B cell (primary cell): ENCODE measurements at regions not wholly inside any gene's neighbourhood (a gene's known extent, or its start where the extent isn't known, plus 50 kb on each side); places are given as distances from the start of the nearest gene placed in this dataset.

Source experiments
- ATAC-seq: fragments of 200-7000 bp; cut with Tn5 transposase; one replicate; pipeline ENCODE4 v1.10.0; 2021; ENCODE audit warnings: low read depth, mild to moderate bottlenecking, moderate number of reproducible peaks, moderate library complexity
- CTCF ChIA-PET: fragments of 350-600 bp; sonication (Branson Sonifier 250); formaldehyde crosslinking; loops from one replicate; lab custom pipeline; 2021; ENCODE audit warnings: antibody characterized with exemption, inconsistent platforms; lab: Charles Lee
- POLR2A ChIA-PET: fragments of 350-600 bp; sonication (Branson Sonifier 250); formaldehyde crosslinking; loops from one replicate; lab custom pipeline; 2021; ENCODE audit warnings: antibody characterized with exemption; lab: Charles Lee
- DNase-seq: peaks from one replicate; pipeline ENCODE4 v3.0.0; 2013
- H2AFZ ChIP-seq: 2 replicates; pipeline ENCODE4 v1.6.1; 2012; ENCODE audit warnings: mild to moderate bottlenecking, low read depth, low read length; ENCODE audit not compliant: insufficient read depth, poor library complexity, severe bottlenecking
- H3K27ac ChIP-seq, 2 donors: 1 replicate in 1 of 2; 2 replicates in 1 of 2; pipeline ENCODE4 v1.5.1; 2012 to 2013; ENCODE audit warnings: low read length in 2 of 2, mild to moderate bottlenecking in 2 of 2, moderate library complexity in 1 of 2
- H3K27me3 ChIP-seq, 4 experiments: fragments of 200-600 bp in 1 of 4; sonication (generic) in 1 of 4; replicated peaks in 1 of 4; 1 replicate in 2 of 4; 2 replicates in 2 of 4; pipeline versions ENCODE4 v1.6.1 to v1.7.0; 2013 to 2016; ENCODE audit warnings: low read length in 3 of 4, mild to moderate bottlenecking in 2 of 4, mixed read lengths in 1 of 4, moderate library complexity in 1 of 4; ENCODE audit not compliant: insufficient read depth in 4 of 4, control insufficient read depth in 3 of 4; ENCODE audit errors: control extremely low read depth in 1 of 4
- H3K36me3 ChIP-seq, 2 experiments: replicated peaks in 1 of 2; 1 replicate in 1 of 2; 2 replicates in 1 of 2; pipeline versions ENCODE4 v1.6.1 to v1.7.1; 2013; ENCODE audit warnings: low read length in 1 of 2; ENCODE audit not compliant: insufficient read depth in 2 of 2, control insufficient read depth in 1 of 2; ENCODE audit errors: control extremely low read depth in 1 of 2, extremely low read depth in 1 of 2
- H3K4me1 ChIP-seq, 2 donors: fragments of 200-600 bp in 1 of 2; sonication (generic) in 1 of 2; 1 replicate in 1 of 2; 2 replicates in 1 of 2; pipeline versions ENCODE4 v1.5.1 to v1.6.1; 2013 to 2017; ENCODE audit warnings: low read length in 2 of 2; ENCODE audit not compliant: control insufficient read depth in 2 of 2, insufficient read depth in 2 of 2
- H3K4me2 ChIP-seq: replicated peaks from 2 replicates; pipeline ENCODE3; 2012; ENCODE audit warnings: mild to moderate bottlenecking, low read depth, low read length; ENCODE audit not compliant: poor library complexity, severe bottlenecking
- H3K4me3 ChIP-seq, 5 experiments: fragments of 200-600 bp in 1 of 5; sonication (generic) in 1 of 5; 1 replicate in 3 of 5; 2 replicates in 2 of 5; pipeline versions ENCODE4 v1.5.1 to v1.7.0; 2011 to 2016; ENCODE audit warnings: low read length in 4 of 5, mild to moderate bottlenecking in 4 of 5, low read depth in 2 of 5, control low read depth in 1 of 5, moderate library complexity in 1 of 5; ENCODE audit not compliant: insufficient read depth in 1 of 5; ENCODE audit errors: control extremely low read depth in 1 of 5, extremely low read depth in 1 of 5
- H3K79me2 ChIP-seq: fragments of 200-600 bp; sonication (generic); one replicate; pipeline ENCODE4 v1.6.0; 2016; ENCODE audit warnings: low read length; ENCODE audit not compliant: control insufficient read depth, insufficient read depth
- H3K9ac ChIP-seq: fragments of 200-600 bp; sonication (generic); 2 replicates; pipeline ENCODE4 v1.6.1; 2017; ENCODE audit warnings: mild to moderate bottlenecking, low read length, moderate library complexity
- H3K9me3 ChIP-seq, 3 donors: one replicate each; pipeline versions ENCODE4 v1.6.1 to v1.7.1; 2013; ENCODE audit warnings: low read length in 2 of 3; ENCODE audit not compliant: control insufficient read depth in 2 of 3, insufficient read depth in 1 of 3; ENCODE audit errors: control extremely low read depth in 1 of 3
- H4K20me1 ChIP-seq: 2 replicates; pipeline ENCODE4 v1.6.0; 2012; ENCODE audit warnings: mild to moderate bottlenecking, low read length; ENCODE audit not compliant: insufficient read depth, control insufficient read depth, poor library complexity, severe bottlenecking
- H3K27ac Mint-ChIP-seq: one replicate; pipeline ENCODE4 v1.8.0; 2021; ENCODE audit warnings: mixed read lengths
- H3K27me3 Mint-ChIP-seq: one replicate; pipeline ENCODE4 v1.8.0; 2021; ENCODE audit warnings: mixed read lengths
- H3K4me1 Mint-ChIP-seq: one replicate; pipeline ENCODE4 v1.8.0; 2021; ENCODE audit warnings: mixed read lengths
- H3K4me3 Mint-ChIP-seq: one replicate; pipeline ENCODE4 v1.8.0; 2021; ENCODE audit warnings: mixed read lengths
- H3K9me3 Mint-ChIP-seq: one replicate; pipeline ENCODE4 v1.8.0; 2022; ENCODE audit warnings: mixed read lengths; ENCODE audit not compliant: insufficient read depth
- CTCF ChIP-seq: fragments of 200-600 bp; IDR thresholded peaks from one replicate; pipeline ENCODE4 v1.8.0; 2022; ENCODE audit warnings: antibody characterized with exemption, mild to moderate bottlenecking
- EZH2 ChIP-seq: IDR thresholded peaks from 2 replicates; pipeline ENCODE4 v1.6.1; 2012; ENCODE audit warnings: borderline replicate concordance, low read depth, mild to moderate bottlenecking, moderate library complexity, low read length; ENCODE audit not compliant: insufficient read depth, poor library complexity, severe bottlenecking
- WGBS: methylation state at CpG from one replicate; pipeline ENCODE4 v1.1.5; 2013; ENCODE audit warnings: missing lambda C conversion rate; ENCODE audit not compliant: insufficient coverage; 5-methylcytosine and 5-hydroxymethylcytosine counted together
- intact Hi-C: fragments of 100-400 bp; cut with micrococcal nuclease; formaldehyde crosslinking; loops from one replicate; pipeline ENCODE4 v1.10.0; 2022

- Histone ChIP-seq H3K27me3 (no peaks in the 10 kb centered on the region), H3K36me3 (no peaks in the 10 kb centered on the region), H3K9me3 (no peaks in the 10 kb centered on the region), H3K9ac (no peak overlapping the region), H3K79me2 (no peaks in the 10 kb centered on the region), H4K20me1 (no peaks in the 10 kb centered on the region), H3K4me3 (no peak overlapping the region), H3K4me1 (no peaks in the 10 kb centered on the region), H3K27ac (no peak overlapping the region), H3K4me2 (no peak overlapping the region), H2AFZ (no peak overlapping the region)
- ChIA-PET CTCF (no interaction called here), POLR2A (no interaction called here)
- H3K27me3 Mint-ChIP-seq, result no peaks in the 10 kb centered on the region
- TF ChIP-seq CTCF (no peak), EZH2 (no peak)
- WGBS, result no CpG with 5 or more reads among the region's 4 CpGs
- no peak for ATAC-seq
- no peaks in the 10 kb centered on the region for H3K4me1 Mint-ChIP-seq
- no peak for DNase-seq
- H3K27ac Mint-ChIP-seq, result no peak overlapping the region
- intact Hi-C loops, result no loop called here
- H3K9me3 Mint-ChIP-seq, result no peaks in the 10 kb centered on the region
- H3K4me3 Mint-ChIP-seq, result no peak overlapping the region
These were observed 310.6 kb upstream of the MANEA start for GRCh38 chr6:95266537-95267258.

GRCh38 chr6:95274686-95275235 is 302.6 kb upstream of the MANEA start:
- Mint-ChIP-seq H3K4me3 (no peak overlapping the region), H3K27ac (no peak overlapping the region), H3K27me3 (no peaks in the 10 kb centered on the region), H3K4me1 (no peaks in the 10 kb centered on the region), H3K9me3 (no peaks in the 10 kb centered on the region)
- Histone ChIP-seq H3K4me3 (no peak overlapping the region), H3K9me3 (no peaks in the 10 kb centered on the region), H3K27me3 (no peaks in the 10 kb centered on the region), H2AFZ (no peak overlapping the region), H3K79me2 (no peaks in the 10 kb centered on the region), H3K4me1 (no peaks in the 10 kb centered on the region), H4K20me1 (no peaks in the 10 kb centered on the region), H3K36me3 (no peaks in the 10 kb centered on the region), H3K4me2 (no peak overlapping the region), H3K9ac (no peak overlapping the region), H3K27ac (no peak overlapping the region)
- TF ChIP-seq CTCF, result no peak
- POLR2A ChIA-PET, result no interaction called here
- no peak for DNase-seq
- no CpG with 5 or more reads among the region's 2 CpGs for WGBS
- CTCF ChIA-PET, result no interaction called here
- ATAC-seq, result no peak
- intact Hi-C loops, result no loop called here
